ENCODE measurements at regions not wholly inside any gene's neighbourhood (a gene's known extent, or its start where the extent isn't known, plus 50 kb on each side); places are given as distances from the start of the nearest gene placed in this dataset.

DNA sequence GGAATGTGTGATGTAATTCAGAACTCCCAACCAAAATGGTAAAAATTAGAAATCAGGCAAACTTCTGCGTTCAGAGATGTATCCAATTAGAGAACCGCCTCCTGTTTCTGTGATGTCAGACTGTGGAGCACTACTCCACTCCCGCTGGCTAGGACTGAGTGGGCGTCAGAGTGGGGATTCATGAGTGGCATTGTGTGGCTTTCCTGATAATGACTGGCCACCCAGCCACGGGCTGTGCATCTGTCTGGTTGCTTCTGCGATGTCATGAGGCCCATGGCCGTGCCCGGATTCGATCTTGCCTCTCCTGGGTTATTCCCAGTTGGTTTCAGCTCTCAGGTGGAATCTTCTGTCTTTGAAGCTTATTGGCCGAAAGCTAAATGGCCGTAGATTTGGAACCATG is 87.1 kb upstream of the KCNA1 start:
- H3K9me3 ChIP-seq (ENCODE audit: control insufficient read depth in 1 of 2, insufficient read depth in 1 of 2, low read depth in 1 of 2, low read length in 2 of 2) = no peaks in the 10 kb centered on the region
- intact Hi-C loops (cut with micrococcal nuclease) = no loop called here
- H3K27ac ChIP-seq (ENCODE audit: low read depth, low read length) = no peak overlapping the region
- RAD21 ChIA-PET (ENCODE audit: low non-redundant PET in 1 of 2, low total read pairs in 2 of 2, uncharacterized antibody in 2 of 2, unreplicated experiment in 2 of 2) = no interaction called here
- no peak overlapping the region for H3K4me3 ChIP-seq (replicated peaks in 1 of 2; ENCODE audit: low read depth in 1 of 2, low read length in 2 of 2)
- H2AFZ ChIP-seq (ENCODE audit: low read depth, low read length, poor library complexity, severe bottlenecking) = no peak overlapping the region
- ATAC-seq (no peak), DNase-seq (ENCODE audit: low read depth, low spot score) (no peak)
- H3K36me3 ChIP-seq (ENCODE audit: control insufficient read depth in 1 of 2, insufficient read depth in 2 of 2, low read length in 2 of 2) = no peaks in the 10 kb centered on the region
- H3K9ac ChIP-seq (ENCODE audit: low read length) = no peak overlapping the region
- POLR2A ChIA-PET = no interaction called here
- no peaks in the 10 kb centered on the region for H3K9me2 ChIP-seq (ENCODE audit: insufficient read depth)
- no peak overlapping the region for H3K4me2 ChIP-seq (ENCODE audit: low read length)
- no TSS peak for BruUV-seq (replicated peaks)
- no peaks in the 10 kb centered on the region for H3K79me2 ChIP-seq (ENCODE audit: insufficient read depth, low read length)
- TF ChIP-seq ELF1 (IDR thresholded peaks at IDR 0.05; ENCODE audit: borderline replicate concordance, low read depth) = no peak
- TF ChIP-seq ZNF274 (IDR thresholded peaks at IDR 0.05; ENCODE audit: low read depth, low read length) = no peak
- TF ChIP-seq SP1 (IDR thresholded peaks at IDR 0.05; ENCODE audit: low read depth) = no peak
- no peak for TF ChIP-seq REST (IDR thresholded peaks at IDR 0.05; ENCODE audit: low read depth)
- TF ChIP-seq POLR2A (IDR thresholded peaks at IDR 0.05; ENCODE audit: borderline replicate concordance, extremely low read depth, insufficient read depth, insufficient read length) = no peak
- TF ChIP-seq YY1 (IDR thresholded peaks at IDR 0.05; ENCODE audit: extremely low read depth, insufficient replicate concordance, low read depth, low read length) = no peak
- TF ChIP-seq TCF7L2 (IDR thresholded peaks at IDR 0.05; ENCODE audit: borderline replicate concordance, extremely low read depth, insufficient read depth, insufficient read length) = no peak
- TF ChIP-seq, protein P1, sequence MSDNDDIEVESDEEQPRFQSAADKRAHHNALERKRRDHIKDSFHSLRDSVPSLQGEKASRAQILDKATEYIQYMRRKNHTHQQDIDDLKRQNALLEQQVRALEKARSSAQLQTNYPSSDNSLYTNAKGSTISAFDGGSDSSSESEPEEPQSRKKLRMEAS (IDR thresholded peaks at IDR 0.05) = no peak
- peaks cover 0 to 8% of the 10 kb centered on the region in 2 experiments; a peak in 1 of 4 replicates for H3K4me1 ChIP-seq (ENCODE audit: control insufficient read depth in 1 of 2, insufficient read depth in 2 of 2, low read length in 2 of 2)
- CTCF ChIA-PET = no interaction called here
- H3K27me3 ChIP-seq (ENCODE audit: insufficient read depth, low read length) = peaks cover 76% of the 10 kb centered on the region
- no peaks in the 10 kb centered on the region for H4K20me1 ChIP-seq (ENCODE audit: insufficient read depth)

Data from HCT116 (cell line).